HepG2 (cell line): ENCODE measurements at regions not wholly inside any gene's neighbourhood (a gene's known extent, or its start where the extent isn't known, plus 50 kb on each side); places are given as distances from the start of the nearest gene placed in this dataset.

ENCODE experiments used
- ATAC-seq: fragments of 200-7000 bp; cut with Tn5 transposase; 3 replicates; pipeline ENCODE4 v1.9.1; 2020; ENCODE audit warnings: mild to moderate bottlenecking, moderate library complexity
- BruUV-seq: library from RNA; stranded (reverse); fragments of 400-500 nt; replicated peaks from 2 replicates; lab custom pipeline; 2021; lab: Mats Ljungman, UMichigan
- CTCF ChIA-PET: fragments of 300-600 bp; formaldehyde crosslinking; extraction: SDS; loops from one replicate; lab custom pipeline; 2021; ENCODE audit warnings: low total read pairs, inconsistent platforms, low intra/inter-chr PET ratio; lab: Yijun Ruan, JAX
- POLR2A ChIA-PET: fragments of 350-600 bp; sonication (Branson Sonifier 250); formaldehyde crosslinking; loops from one replicate; lab custom pipeline; 2020; ENCODE audit warnings: antibody characterized with exemption, inconsistent platforms; lab: Yijun Ruan, JAX
- DNase-seq: peaks from one replicate; pipeline ENCODE4 v3.0.0-alpha.2; 2015; ENCODE audit warnings: low spot score
- FAIRE-seq: peaks from 3 replicates; lab custom pipeline; 2011; peaks lifted over from hg19 to GRCh38; lab: Jason Lieb, UNC
- H2AFZ ChIP-seq: one replicate; pipeline ENCODE4 v1.6.1; 2011; ENCODE audit warnings: low read length, inconsistent platforms
- H3K27ac ChIP-seq: fragments of 300-600 bp; 3 replicates; pipeline ENCODE4 v1.8.0; 2011; ENCODE audit warnings: mixed run types, mild to moderate bottlenecking, mixed read lengths, low read length, inconsistent platforms; ENCODE audit not compliant: insufficient read depth; ENCODE audit errors: extremely low read length
- H3K27me3 ChIP-seq, 2 experiments: fragments of 200-600 bp in 1 of 2; 2 replicates in 1 of 2; 3 replicates in 1 of 2; pipeline versions ENCODE4 v1.6.0 to v1.8.0; 2011; ENCODE audit warnings: low read length in 2 of 2, mild to moderate bottlenecking in 2 of 2, moderate library complexity in 2 of 2, inconsistent platforms in 1 of 2; ENCODE audit not compliant: insufficient read depth in 2 of 2, control insufficient read depth in 1 of 2
- H3K36me3 ChIP-seq, 2 experiments: fragments of 200-600 bp in 1 of 2; replicated peaks in 1 of 2; 2 replicates in 1 of 2; 3 replicates in 1 of 2; pipeline versions ENCODE4 v1.5.1 to v1.8.0; 2011; ENCODE audit warnings: low read length in 2 of 2, inconsistent platforms in 1 of 2; ENCODE audit not compliant: insufficient read depth in 2 of 2, control insufficient read depth in 1 of 2
- H3K4me1 ChIP-seq: 2 replicates; pipeline ENCODE4 v1.5.1; 2012; ENCODE audit warnings: low read length, inconsistent platforms; ENCODE audit not compliant: insufficient read depth
- H3K4me2 ChIP-seq: 2 replicates; pipeline ENCODE4 v1.6.0; 2011; ENCODE audit warnings: low read depth, low read length, inconsistent platforms
- H3K4me3 ChIP-seq, 3 experiments: fragments of 200-600 bp in 1 of 3; sonication (generic), shearing (Covaris generic) in 1 of 3; replicated peaks in 1 of 3; 2 replicates each; pipeline ENCODE4 v1.5.1; 2011 to 2016; ENCODE audit warnings: low read length in 3 of 3, inconsistent platforms in 2 of 3, low read depth in 2 of 3, mild to moderate bottlenecking in 2 of 3, control low read depth in 1 of 3, mixed read lengths in 1 of 3; ENCODE audit not compliant: insufficient read depth in 1 of 3
- H3K79me2 ChIP-seq: one replicate; pipeline ENCODE4 v1.6.1; 2011; ENCODE audit warnings: low read length, inconsistent platforms; ENCODE audit not compliant: insufficient read depth
- H3K9ac ChIP-seq: 2 replicates; pipeline ENCODE4 v1.6.0; 2011; ENCODE audit warnings: mild to moderate bottlenecking, low read depth, low read length, inconsistent platforms; ENCODE audit not compliant: insufficient read depth
- H3K9me3 ChIP-seq: 2 replicates; pipeline ENCODE4 v1.5.1; 2012; ENCODE audit warnings: mild to moderate bottlenecking, low read length
- H4K20me1 ChIP-seq: 2 replicates; pipeline ENCODE4 v1.6.0; 2011; ENCODE audit warnings: inconsistent platforms, mild to moderate bottlenecking, low read length, moderate library complexity; ENCODE audit not compliant: insufficient read depth
- ATF4 ChIP-seq, 2 experiments: fragments of 450-650 bp in 1 of 2; sonication (generic) in 1 of 2; formaldehyde crosslinking; IDR thresholded peaks; 2 replicates each; pipeline versions ENCODE4 v1.5.0 to v1.8.0; 2020 to 2022; ENCODE audit warnings: mild to moderate bottlenecking in 1 of 2, missing genetic modification reagents in 1 of 2
- CBX2 ChIP-seq, 2 experiments: fragments of 200-600 bp in 1 of 2; sonication (generic); formaldehyde crosslinking in 1 of 2; IDR thresholded peaks; 2 replicates each; pipeline versions ENCODE4 v1.7.0 to v1.8.1; 2018 to 2022; ENCODE audit warnings: low read depth in 2 of 2, low read length in 1 of 2, mild to moderate bottlenecking in 1 of 2, missing genetic modification reagents in 1 of 2
- DNMT3B ChIP-seq: conservative IDR thresholded peaks from 2 replicates; pipeline ENCODE4 v1.6.1; 2016; ENCODE audit warnings: missing biosample characterization, control low read depth
- FOXO4 ChIP-seq: sonication (generic); formaldehyde crosslinking; conservative IDR thresholded peaks from 2 replicates; pipeline ENCODE4 v1.8.1; 2023; ENCODE audit warnings: missing genetic modification reagents
- MIXL1 ChIP-seq: IDR thresholded peaks from 2 replicates; pipeline ENCODE4 v1.6.1; 2016
- POLR2G ChIP-seq: fragments of 200-400 bp; formaldehyde crosslinking; IDR thresholded peaks from 2 replicates; pipeline ENCODE4 v1.6.1; 2018; ENCODE audit warnings: mild to moderate bottlenecking, low read depth, low read length, moderate library complexity
- RARG ChIP-seq: sonication (generic); formaldehyde crosslinking; IDR thresholded peaks from 2 replicates; pipeline ENCODE4 v1.4.0; 2020; ENCODE audit warnings: low read depth, mild to moderate bottlenecking, missing genetic modification reagents
- STAT5B ChIP-seq: sonication (generic); formaldehyde crosslinking; IDR thresholded peaks from 2 replicates; pipeline ENCODE4 v1.4.0; 2020; ENCODE audit warnings: missing genetic modification reagents
- U2AF2 ChIP-seq: fragments of 200-400 bp; formaldehyde crosslinking; IDR thresholded peaks from 2 replicates; pipeline ENCODE4 v1.6.1; 2017; ENCODE audit warnings: low read depth, mild to moderate bottlenecking, low read length
- XRCC5 ChIP-seq: fragments of 200-400 bp; formaldehyde crosslinking; optimal IDR thresholded peaks from 2 replicates; pipeline ENCODE3; 2017; ENCODE audit warnings: mild to moderate bottlenecking, low read length
- ZC3H4 ChIP-seq: sonication (generic); formaldehyde crosslinking; IDR thresholded peaks from 2 replicates; pipeline ENCODE4 v1.4.0; 2020; ENCODE audit warnings: missing genetic modification reagents, borderline replicate concordance
- ZNF180 ChIP-seq: sonication (generic); formaldehyde crosslinking; IDR thresholded peaks from 2 replicates; pipeline ENCODE4 v1.4.0; 2020; ENCODE audit warnings: low read depth, missing genetic modification reagents, borderline replicate concordance
- ZNF616 ChIP-seq: sonication (generic); formaldehyde crosslinking; IDR thresholded peaks from 2 replicates; pipeline ENCODE4 v1.5.0; 2020; ENCODE audit warnings: low read depth, mild to moderate bottlenecking, missing genetic modification reagents
- ZNF782 ChIP-seq: sonication (generic); formaldehyde crosslinking; IDR thresholded peaks from 2 replicates; pipeline ENCODE4 v1.4.0; 2020; ENCODE audit warnings: missing genetic modification reagents, mild to moderate bottlenecking, borderline replicate concordance
- WGBS: methylation state at CpG from one replicate; pipeline ENCODE4 v1.1.6; 2017; ENCODE audit warnings: low lambda C conversion rate; 5-methylcytosine and 5-hydroxymethylcytosine counted together
- in situ Hi-C: cut with HindIII; loops from 2 replicates; pipeline ENCODE4 v1.10.0; 2017; ENCODE audit warnings: low pct_unique_long_range_greater_than_20kb; ENCODE audit not compliant: extremely low pct_ligation_motif_present
- intact Hi-C: fragments of 100-400 bp; cut with micrococcal nuclease; formaldehyde crosslinking; loops from one replicate; pipeline ENCODE4 v1.10.0; 2022; ENCODE audit not compliant: unreplicated experiment

GRCh38 chr6:147905711-147906110, 397.2 kb downstream of the SAMD5 start (continued):
- TF ChIP-seq ZC3H4 (CRISPR knock-in tag) (no peak), ZNF616 (no peak), XRCC5 (no peak), DNMT3B (CRISPR knock-in tag) (no peak)

GRCh38 chr6:147906361-147906760, 397.9 kb downstream of the SAMD5 start:
- Histone ChIP-seq H2AFZ (no peak overlapping the region), H3K27ac (no peak overlapping the region), H3K4me3 (no peak overlapping the region), H3K27me3 (no peaks in the 10 kb centered on the region; a peak in 1 of 5 replicates), H3K4me2 (no peak overlapping the region), H3K9ac (no peak overlapping the region), H3K36me3 (no peaks in the 10 kb centered on the region), H3K4me1 (no peaks in the 10 kb centered on the region), H3K79me2 (no peaks in the 10 kb centered on the region), H3K9me3 (no peaks in the 10 kb centered on the region), H4K20me1 (no peaks in the 10 kb centered on the region)
- intact Hi-C loops (no loop called here), in situ Hi-C loops (no loop called here)
- no peak for FAIRE-seq
- BruUV-seq: no TSS peak
- ATAC-seq: no peak
- TF ChIP-seq U2AF2: no peak
- TF ChIP-seq CBX2 (IDR thresholded peaks at IDR 0.05; ENCODE audit: low read depth, low read length): no peak
- TF ChIP-seq CBX2 (CRISPR knock-in tag; IDR thresholded peaks at IDR 0.05; ENCODE audit: low read depth): no peak
- TF ChIP-seq RARG (CRISPR knock-in tag): no peak
- no peak for TF ChIP-seq MIXL1
- TF ChIP-seq FOXO4: no peak
- TF ChIP-seq ATF4 (CRISPR knock-in tag; IDR thresholded peaks at IDR 0.05): no peak
- no peak for TF ChIP-seq ZNF180 (CRISPR knock-in tag)
- no peak for TF ChIP-seq ZNF782 (CRISPR knock-in tag)
- TF ChIP-seq STAT5B: no peak
- no peak for TF ChIP-seq POLR2G
- ChIA-PET POLR2A (no interaction called here), CTCF (no interaction called here)
- DNase-seq: no peak
- 33% methylated on average over 3 of the region's 3 CpGs for WGBS
